H9 (cell line): ENCODE measurements at regions not wholly inside any gene's neighbourhood (a gene's known extent, or its start where the extent isn't known, plus 50 kb on each side); places are given as distances from the start of the nearest gene placed in this dataset.

Experiments
- DNase-seq: peaks from one replicate; pipeline ENCODE4 v3.0.0-alpha.2; 2017
- H2AFZ ChIP-seq: one replicate; pipeline ENCODE4 v1.6.1; 2013; ENCODE audit warnings: mild to moderate bottlenecking, low read length, control low read depth, moderate library complexity
- H2AK5ac ChIP-seq: 2 replicates; pipeline ENCODE4 v1.6.1; 2013; ENCODE audit warnings: low read length, control low read depth, mixed read lengths; ENCODE audit not compliant: insufficient read length
- H2BK120ac ChIP-seq: one replicate; pipeline ENCODE4 v1.6.1; 2013; ENCODE audit warnings: low read depth, mild to moderate bottlenecking, low read length, control low read depth, inconsistent platforms; ENCODE audit not compliant: poor library complexity, severe bottlenecking
- H2BK12ac ChIP-seq: 2 replicates; pipeline ENCODE4 v1.6.1; 2013; ENCODE audit warnings: low read length, control low read depth, mixed read lengths, low read depth; ENCODE audit not compliant: insufficient read length
- H2BK15ac ChIP-seq: 2 replicates; pipeline ENCODE4 v1.6.1; 2013; ENCODE audit warnings: low read depth, low read length, control low read depth
- H2BK20ac ChIP-seq: one replicate; pipeline ENCODE4 v1.6.1; 2013; ENCODE audit warnings: low read depth, mild to moderate bottlenecking, low read length, control low read depth, inconsistent platforms; ENCODE audit not compliant: poor library complexity, severe bottlenecking
- H2BK5ac ChIP-seq: 2 replicates; pipeline ENCODE4 v1.6.1; 2013; ENCODE audit warnings: low read length, control low read depth, mixed read lengths; ENCODE audit not compliant: insufficient read length
- H3K14ac ChIP-seq: 2 replicates; pipeline ENCODE4 v1.6.1; 2013; ENCODE audit warnings: low read length, control low read depth; ENCODE audit not compliant: insufficient read depth
- H3K18ac ChIP-seq: 2 replicates; pipeline ENCODE4 v1.6.1; 2013; ENCODE audit warnings: low read depth, mild to moderate bottlenecking, mixed read lengths, low read length, control low read depth; ENCODE audit not compliant: insufficient read length
- H3K23ac ChIP-seq: 2 replicates; pipeline ENCODE4 v1.6.1; 2013; ENCODE audit warnings: low read length, control low read depth, mixed read lengths, low read depth; ENCODE audit not compliant: insufficient read length
- H3K23me2 ChIP-seq: 2 replicates; pipeline ENCODE4 v1.6.1; 2013; ENCODE audit warnings: low read depth, mild to moderate bottlenecking, mixed read lengths, low read length, control low read depth; ENCODE audit not compliant: insufficient read length, poor library complexity, severe bottlenecking
- H3K27ac ChIP-seq: 2 replicates; pipeline ENCODE4 v1.5.1; 2013; ENCODE audit warnings: low read length, control low read depth, mixed read lengths, low read depth; ENCODE audit not compliant: insufficient read length
- H3K27me3 ChIP-seq: 2 replicates; pipeline ENCODE4 v1.6.1; 2013; ENCODE audit warnings: low read length, control low read depth, inconsistent platforms; ENCODE audit not compliant: insufficient read depth
- H3K4ac ChIP-seq: 2 replicates; pipeline ENCODE4 v1.6.1; 2013; ENCODE audit warnings: low read depth, mild to moderate bottlenecking, control low read depth, inconsistent platforms, low read length, moderate library complexity
- H3K4me1 ChIP-seq: 2 replicates; pipeline ENCODE4 v1.6.1; 2013; ENCODE audit warnings: low read length, control low read depth, inconsistent platforms; ENCODE audit not compliant: insufficient read depth
- H3K4me2 ChIP-seq: 2 replicates; pipeline ENCODE4 v1.6.1; 2013; ENCODE audit warnings: low read length, control low read depth, mixed read lengths; ENCODE audit not compliant: insufficient read length, insufficient read depth
- H3K56ac ChIP-seq: 2 replicates; pipeline ENCODE4 v1.6.1; 2013; ENCODE audit warnings: low read depth, mild to moderate bottlenecking, mixed read lengths, low read length, control low read depth; ENCODE audit not compliant: insufficient read length
- H3K79me1 ChIP-seq: 2 replicates; pipeline ENCODE4 v1.6.1; 2013; ENCODE audit warnings: low read depth, mild to moderate bottlenecking, moderate library complexity, low read length, control low read depth, inconsistent platforms; ENCODE audit not compliant: insufficient read depth, poor library complexity, severe bottlenecking
- H3K79me2 ChIP-seq: 2 replicates; pipeline ENCODE4 v1.6.1; 2013; ENCODE audit warnings: low read length, control low read depth, inconsistent platforms; ENCODE audit not compliant: insufficient read depth
- H3K9ac ChIP-seq: 2 replicates; pipeline ENCODE4 v1.6.1; 2013; ENCODE audit warnings: low read length, control low read depth, mixed read lengths; ENCODE audit not compliant: insufficient read length; ENCODE audit errors: extremely low read depth
- H3K9me3 ChIP-seq: one replicate; pipeline ENCODE4 v1.6.1; 2013; ENCODE audit warnings: low read depth, low read length, inconsistent platforms; ENCODE audit not compliant: control insufficient read depth
- H3T11ph ChIP-seq: one replicate; pipeline ENCODE4 v1.6.1; 2013; ENCODE audit warnings: mild to moderate bottlenecking, low read length, control low read depth, inconsistent platforms
- H4K20me1 ChIP-seq: one replicate; pipeline ENCODE4 v1.6.1; 2013; ENCODE audit not compliant: control insufficient read depth, insufficient read length, insufficient read depth
- H4K5ac ChIP-seq: 2 replicates; pipeline ENCODE4 v1.6.1; 2013; ENCODE audit warnings: low read depth, mild to moderate bottlenecking, mixed read lengths, low read length, control low read depth; ENCODE audit not compliant: insufficient read length
- H4K8ac ChIP-seq: replicated peaks from 2 replicates; pipeline ENCODE4 v1.6.1; 2013; ENCODE audit warnings: low read length, control low read depth, mixed read lengths, low read depth; ENCODE audit not compliant: insufficient read length
- H4K91ac ChIP-seq: 2 replicates; pipeline ENCODE4 v1.6.1; 2013; ENCODE audit warnings: low read depth, mild to moderate bottlenecking, moderate library complexity, mixed read lengths, low read length, control low read depth; ENCODE audit not compliant: insufficient read length
- H3K27ac Mint-ChIP-seq, 3 experiments: 2 replicates in 2 of 3; 3 replicates in 1 of 3; pipeline ENCODE4 v1.8.0; 2020 to 2021; ENCODE audit warnings: mixed read lengths in 3 of 3, mild to moderate bottlenecking in 1 of 3, moderate library complexity in 1 of 3
- H3K27me3 Mint-ChIP-seq: 2 replicates; pipeline ENCODE4 v1.8.0; 2021; ENCODE audit warnings: low read depth, mild to moderate bottlenecking, moderate library complexity, mixed read lengths
- H3K36me3 Mint-ChIP-seq, 3 experiments: 2 replicates in 2 of 3; 3 replicates in 1 of 3; pipeline ENCODE4 v1.8.0; 2020 to 2021; ENCODE audit warnings: low read depth in 3 of 3, mixed read lengths in 3 of 3; ENCODE audit not compliant: insufficient read depth in 1 of 3
- H3K4me1 Mint-ChIP-seq, 2 experiments: 2 replicates each; pipeline ENCODE4 v1.8.0; 2020; ENCODE audit warnings: mixed read lengths in 2 of 2
- H3K4me3 Mint-ChIP-seq, 2 experiments: 2 replicates in 1 of 2; 3 replicates in 1 of 2; pipeline ENCODE4 v1.8.0; 2020 to 2021; ENCODE audit warnings: mild to moderate bottlenecking in 2 of 2, mixed read lengths in 2 of 2, moderate library complexity in 1 of 2
- H3K9me3 Mint-ChIP-seq, 2 experiments: 2 replicates in 1 of 2; 3 replicates in 1 of 2; pipeline ENCODE4 v1.8.0; 2020; ENCODE audit warnings: mild to moderate bottlenecking in 2 of 2, mixed read lengths in 2 of 2, moderate library complexity in 1 of 2
- CTCF ChIP-seq: fragments of 200-600 bp; sonication (generic); conservative IDR thresholded peaks from 3 replicates; pipeline ENCODE4 v1.8.0; 2021; ENCODE audit warnings: antibody characterized with exemption, mild to moderate bottlenecking
- WGBS: extraction: QIAGEN DNeasy Blood & Tissue Kit; methylation state at CpG from one replicate; pipeline ENCODE4 v1.1.7; 2013; ENCODE audit warnings: missing lambda C conversion rate, low lambda C conversion rate, mixed read lengths; ENCODE audit not compliant: insufficient read length; ENCODE audit errors: extremely low coverage; 5-methylcytosine and 5-hydroxymethylcytosine counted together

DNA sequence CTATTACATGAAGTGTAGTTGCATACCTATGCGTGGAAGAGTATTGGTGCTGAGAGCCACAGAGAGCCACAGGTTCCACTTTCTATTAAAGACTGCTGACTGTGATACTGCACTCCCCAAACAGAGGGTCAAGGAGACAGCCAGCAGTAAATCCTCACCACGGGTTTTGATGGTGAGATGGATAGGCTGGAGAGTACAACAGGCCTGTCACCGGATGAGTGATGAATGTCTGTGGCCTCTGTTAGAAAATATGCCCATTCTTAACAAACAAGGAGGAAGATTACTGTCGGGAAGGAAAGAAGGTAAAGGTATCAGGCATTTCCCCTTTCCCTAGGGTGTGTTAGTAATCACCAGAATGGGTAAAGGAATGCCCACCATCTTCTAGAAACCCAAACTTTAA is 286.5 kb downstream of the ALDH8A1 start:
- Mint-ChIP-seq H3K36me3 (no peaks in the 10 kb centered on the region), H3K27me3 (no peaks in the 10 kb centered on the region), H3K4me1 (peaks cover 8 to 9% of the 10 kb centered on the region in 2 experiments), H3K27ac (no peak overlapping the region), H3K4me3 (no peak overlapping the region), H3K9me3 (no peaks in the 10 kb centered on the region; a peak in 1 of 5 replicates)
- no peak overlapping the region for H3K14ac ChIP-seq
- H2BK5ac ChIP-seq, result no peak overlapping the region
- H3K79me1 ChIP-seq, result no peaks in the 10 kb centered on the region
- no peak overlapping the region for H2AFZ ChIP-seq
- no peak for DNase-seq
- H4K91ac ChIP-seq, result no peak overlapping the region
- H2BK20ac ChIP-seq, result no peak overlapping the region
- no peak overlapping the region for H3T11ph ChIP-seq
- H4K5ac ChIP-seq, result no peak overlapping the region
- no peak overlapping the region for H2BK120ac ChIP-seq
- H3K27ac ChIP-seq, result no peak overlapping the region
- no peak overlapping the region for H3K9ac ChIP-seq
- no peak overlapping the region for H3K23ac ChIP-seq
- H3K4ac ChIP-seq, result no peak overlapping the region
- H2BK15ac ChIP-seq, result no peak overlapping the region
- H3K56ac ChIP-seq, result no peak overlapping the region
- no peak overlapping the region for H2AK5ac ChIP-seq
- no peak overlapping the region for H3K18ac ChIP-seq
- no peak overlapping the region for H2BK12ac ChIP-seq
- H3K4me1 ChIP-seq, result no peaks in the 10 kb centered on the region; the same call in 1 of the 2 replicates
- H3K4me2 ChIP-seq, result no peak overlapping the region
- H3K9me3 ChIP-seq, result no peaks in the 10 kb centered on the region
- no peaks in the 10 kb centered on the region for H3K27me3 ChIP-seq
- WGBS, result no CpG with 5 or more reads among the region's 4 CpGs
- H3K23me2 ChIP-seq, result no peaks in the 10 kb centered on the region
- no peaks in the 10 kb centered on the region for H4K20me1 ChIP-seq
- no peak overlapping the region for H4K8ac ChIP-seq
- TF ChIP-seq CTCF, result no peak
- no peaks in the 10 kb centered on the region for H3K79me2 ChIP-seq
